NB4 (cell line): ENCODE measurements at regions not wholly inside any gene's neighbourhood (a gene's known extent, or its start where the extent isn't known, plus 50 kb on each side); places are given as distances from the start of the nearest gene placed in this dataset.

Source experiments
- DNase-seq: peaks from one replicate; pipeline ENCODE4 v3.0.0; 2010; ENCODE audit warnings: low read depth
- H3K4me3 ChIP-seq: one replicate; pipeline ENCODE4 v1.5.1; 2011; ENCODE audit warnings: mild to moderate bottlenecking, low read depth, low read length, moderate library complexity
- CTCF ChIP-seq: IDR thresholded peaks from one replicate; pipeline ENCODE4 v1.5.1; 2012; ENCODE audit warnings: low read depth, low read length
- MYC ChIP-seq: IDR thresholded peaks from 2 replicates; pipeline ENCODE4 v1.6.1; 2011; ENCODE audit warnings: low read depth, low read length
- POLR2A ChIP-seq: IDR thresholded peaks from 2 replicates; pipeline ENCODE4 v1.6.1; 2011; ENCODE audit warnings: mild to moderate bottlenecking; ENCODE audit not compliant: insufficient read length; ENCODE audit errors: extremely low read depth
- TF ChIP-seq, protein P1 (sequence below): IDR thresholded peaks from 2 replicates; pipeline ENCODE4 v1.6.1; 2011; ENCODE audit warnings: low read depth, low read length

DNA sequence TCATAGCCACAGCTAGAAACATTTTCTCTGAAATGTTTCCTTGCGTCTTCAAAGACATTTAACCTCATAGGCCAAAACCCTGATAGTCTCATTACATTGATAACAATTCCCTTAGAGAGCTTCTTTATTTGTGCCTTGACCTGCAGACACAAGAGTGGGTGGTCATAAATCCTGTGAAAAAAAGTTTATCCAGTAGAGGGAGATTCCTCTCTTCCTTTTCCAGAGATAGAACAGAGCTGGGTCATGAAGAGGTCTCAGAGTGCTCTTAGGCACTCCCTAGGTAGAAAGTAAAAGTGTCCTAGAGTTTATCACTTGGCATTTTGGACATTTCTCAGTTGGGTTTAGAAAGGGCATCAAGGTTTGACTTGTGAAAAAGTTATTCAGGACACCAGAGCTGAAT, 426.1 kb downstream of the NUF2 start:
- TF ChIP-seq POLR2A (no peak), MYC (no peak), CTCF (no peak)
- TF ChIP-seq, protein P1, sequence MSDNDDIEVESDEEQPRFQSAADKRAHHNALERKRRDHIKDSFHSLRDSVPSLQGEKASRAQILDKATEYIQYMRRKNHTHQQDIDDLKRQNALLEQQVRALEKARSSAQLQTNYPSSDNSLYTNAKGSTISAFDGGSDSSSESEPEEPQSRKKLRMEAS: no peak
- no peak for DNase-seq

GRCh38 chr1:163758977-163759670, 437.4 kb downstream of the NUF2 start:
- TF ChIP-seq, protein P1: no peak
- TF ChIP-seq POLR2A (no peak), MYC (no peak), CTCF (no peak)
- DNase-seq: no peak
- H3K4me3 ChIP-seq: no peak overlapping the region

More for the DNA sequence above, 426.1 kb downstream of the NUF2 start:
- no peak overlapping the region for H3K4me3 ChIP-seq

DNA sequence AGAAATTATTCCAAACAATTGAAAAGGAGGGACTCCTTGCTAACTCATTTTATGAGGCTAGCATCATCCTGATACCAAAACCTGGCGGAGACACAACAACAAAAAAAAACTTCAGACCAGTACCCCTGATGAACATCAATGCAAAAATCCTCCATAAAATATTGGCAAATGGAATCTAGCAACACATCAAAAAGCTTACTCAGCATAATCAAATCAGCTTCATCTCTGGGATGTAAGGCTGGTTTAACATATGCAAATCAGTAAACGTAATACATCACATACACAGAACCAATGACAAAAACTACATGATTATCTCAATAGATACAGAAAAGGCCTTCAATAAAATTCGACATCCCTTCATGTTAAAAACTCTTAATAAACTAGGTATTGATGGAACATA, 440.1 kb downstream of the NUF2 start:
- TF ChIP-seq POLR2A: no peak
- no peak for TF ChIP-seq CTCF
- no peak for TF ChIP-seq MYC
- TF ChIP-seq, protein P1: no peak
- H3K4me3 ChIP-seq: no peak overlapping the region
- DNase-seq: no peak

DNA sequence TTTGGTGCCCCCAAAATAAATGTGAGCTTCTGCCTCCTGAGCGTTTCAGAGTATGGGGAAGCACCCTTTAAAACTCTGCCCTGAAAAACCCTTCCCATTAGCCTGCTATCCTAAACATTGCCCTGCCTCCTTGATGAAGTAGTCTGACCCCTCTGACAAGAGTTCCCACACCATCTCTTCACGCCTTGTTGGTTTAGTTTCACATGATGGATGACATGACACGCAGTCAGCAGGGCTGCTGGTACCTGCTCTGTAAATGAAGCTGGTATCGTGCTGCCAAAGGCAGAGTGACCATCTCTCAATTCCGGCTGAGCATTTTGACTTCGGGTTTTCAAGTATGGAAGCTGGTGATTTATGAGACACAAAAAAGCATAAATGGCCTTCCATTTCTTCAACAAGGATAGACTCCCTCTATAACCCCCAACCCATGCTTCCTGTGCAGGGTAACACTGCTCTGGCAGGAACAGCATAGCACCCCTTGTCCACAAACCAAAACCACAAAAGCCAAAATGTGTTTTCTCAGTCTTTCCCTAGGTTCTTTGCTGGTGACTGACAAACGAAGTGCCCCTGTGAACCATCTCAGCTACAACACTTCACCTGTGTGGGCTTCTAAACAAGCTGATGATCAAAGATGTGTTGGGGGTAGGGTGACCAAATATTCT, 444.6 kb downstream of the NUF2 start:
- H3K4me3 ChIP-seq: no peak overlapping the region
- TF ChIP-seq POLR2A (no peak), CTCF (no peak), MYC (no peak)
- TF ChIP-seq, protein P1: no peak
- no peak for DNase-seq

- H3K4me3 ChIP-seq: no peak overlapping the region
- TF ChIP-seq POLR2A: no peak
- TF ChIP-seq, protein P1: no peak
- no peak for TF ChIP-seq CTCF
- no peak for TF ChIP-seq MYC
- no peak for DNase-seq
Observed at GRCh38 chr1:163768576-163768975, 446.8 kb downstream of the NUF2 start.
